H1 (cell line): ENCODE measurements at regions not wholly inside any gene's neighbourhood (a gene's known extent, or its start where the extent isn't known, plus 50 kb on each side); places are given as distances from the start of the nearest gene placed in this dataset.

Experiments
- ASH2L ChIP-seq: fragments of 200-600, 300-600 bp; sonication (generic); IDR thresholded peaks from one replicate; pipeline ENCODE4 v1.7.1; 2017; ENCODE audit warnings: low read length
- CHD1 ChIP-seq: IDR thresholded peaks from 2 replicates; pipeline ENCODE4 v1.6.1; 2012; ENCODE audit warnings: low read depth, low read length, improper control_type of control experiment
- HDAC6 ChIP-seq: IDR thresholded peaks from one replicate; pipeline ENCODE4 v1.7.1; 2012; ENCODE audit warnings: low read depth, mild to moderate bottlenecking, inconsistent platforms, low read length, moderate library complexity
- KDM4A ChIP-seq: IDR thresholded peaks from one replicate; pipeline ENCODE4 v1.7.1; 2012; ENCODE audit warnings: low read depth, mild to moderate bottlenecking, moderate library complexity, low read length, inconsistent platforms; ENCODE audit not compliant: severe bottlenecking
- KDM5A ChIP-seq: fragments of 200-600 bp; IDR thresholded peaks from 2 replicates; pipeline ENCODE4 v1.7.1; 2012; ENCODE audit warnings: mild to moderate bottlenecking, low read length, inconsistent platforms, mixed read lengths
- POU5F1 ChIP-seq: IDR thresholded peaks from 2 replicates; pipeline ENCODE4 v1.6.1; 2011; ENCODE audit warnings: low read depth, mild to moderate bottlenecking, low read length, moderate library complexity
- TCF12 ChIP-seq: IDR thresholded peaks from 2 replicates; pipeline ENCODE4 v1.6.1; 2011; ENCODE audit warnings: low read depth, mild to moderate bottlenecking, low read length
- YY1 ChIP-seq: IDR thresholded peaks from 2 replicates; pipeline ENCODE4 v1.6.1; 2011; ENCODE audit warnings: low read depth, mild to moderate bottlenecking, low read length
- TF ChIP-seq, protein P1 (sequence below): IDR thresholded peaks from 2 replicates; pipeline ENCODE4 v1.6.1; 2011; ENCODE audit warnings: low read length, improper control_type of control experiment

DNA sequence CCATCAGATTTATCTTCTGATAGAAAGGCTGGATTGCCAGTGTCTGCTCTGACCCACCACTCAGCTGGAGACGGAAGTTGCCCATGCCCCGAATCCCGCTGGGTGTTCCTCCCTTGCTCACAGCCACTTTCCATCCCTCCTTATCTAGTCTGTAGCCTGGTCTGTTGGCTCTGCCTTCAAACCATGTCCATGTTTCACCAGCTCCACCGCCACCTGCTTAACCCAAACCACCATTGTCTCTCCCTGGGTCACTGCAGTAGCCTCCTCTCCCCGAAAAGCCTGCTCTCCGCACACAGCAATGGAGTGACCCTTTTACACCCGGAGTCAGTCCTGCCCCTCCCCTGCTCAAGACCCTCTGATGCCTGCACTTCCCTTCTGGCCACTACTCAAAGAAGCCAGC is 60.4 kb downstream of the GLI2 start (continued):
- TF ChIP-seq ASH2L = no peak
- TF ChIP-seq POU5F1 = no peak
- no peak for TF ChIP-seq HDAC6
- TF ChIP-seq, protein P1, sequence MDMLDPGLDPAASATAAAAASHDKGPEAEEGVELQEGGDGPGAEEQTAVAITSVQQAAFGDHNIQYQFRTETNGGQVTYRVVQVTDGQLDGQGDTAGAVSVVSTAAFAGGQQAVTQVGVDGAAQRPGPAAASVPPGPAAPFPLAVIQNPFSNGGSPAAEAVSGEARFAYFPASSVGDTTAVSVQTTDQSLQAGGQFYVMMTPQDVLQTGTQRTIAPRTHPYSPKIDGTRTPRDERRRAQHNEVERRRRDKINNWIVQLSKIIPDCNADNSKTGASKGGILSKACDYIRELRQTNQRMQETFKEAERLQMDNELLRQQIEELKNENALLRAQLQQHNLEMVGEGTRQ = no peak
- no peak for TF ChIP-seq CHD1
- no peak for TF ChIP-seq KDM4A
- no peak for TF ChIP-seq YY1
- TF ChIP-seq KDM5A = no peak
- no peak for TF ChIP-seq TCF12
- TF ChIP-seq, all 59 proteins: peak for 0
